Forelimb muscle (tissue), 1 donor: ENCODE measurements at regions not wholly inside any gene's neighbourhood (a gene's known extent, or its start where the extent isn't known, plus 50 kb on each side); places are given as distances from the start of the nearest gene placed in this dataset.

ENCODE experiments used
- DNase-seq: peaks from one replicate; pipeline ENCODE4 v3.0.0-alpha.2; 2013; ENCODE audit warnings: low read depth

- no peak for DNase-seq
Measured at GRCh38 chr1:115204513-115204912, 115.2 kb upstream of the TSPAN2 start.

- DNase-seq: no peak
Measured at GRCh38 chr1:115203287-115203686, 114.0 kb upstream of the TSPAN2 start.

- DNase-seq: no peak
Measured at GRCh38 chr1:115201598-115201997, 112.3 kb upstream of the TSPAN2 start.

GRCh38 chr1:115199416-115200132 lies 110.3 kb upstream of the TSPAN2 start:
- no peak for DNase-seq

- peak; percentile 38 for DNase-seq
Measured at GRCh38 chr1:115198938-115199337, 109.6 kb upstream of the TSPAN2 start.

GRCh38 chr1:115196296-115196695 lies 107.0 kb upstream of the TSPAN2 start:
- DNase-seq: no peak

GRCh38 chr1:115194506-115194905 lies 105.2 kb upstream of the TSPAN2 start:
- no peak for DNase-seq

- no peak for DNase-seq
Measured at GRCh38 chr1:115193046-115193828, 103.9 kb upstream of the TSPAN2 start.

- DNase-seq: no peak
Measured at GRCh38 chr1:115192200-115192767, 103.0 kb upstream of the TSPAN2 start.

- no peak for DNase-seq
Measured at GRCh38 chr1:115191691-115192090, 102.4 kb upstream of the TSPAN2 start.

- DNase-seq: no peak
Measured at GRCh38 chr1:115190540-115191170, 101.4 kb upstream of the TSPAN2 start.

- peak; percentile 35 for DNase-seq
Measured at GRCh38 chr1:115189814-115190539, 100.7 kb upstream of the TSPAN2 start.

GRCh38 chr1:115188680-115189395 lies 99.5 kb upstream of the TSPAN2 start:
- DNase-seq: no peak

- no peak for DNase-seq
Measured at GRCh38 chr1:115186711-115187265, 97.5 kb upstream of the TSPAN2 start.

- DNase-seq: no peak
Measured at GRCh38 chr1:115185336-115185735, 96.0 kb upstream of the TSPAN2 start.

GRCh38 chr1:115184951-115185331 lies 95.6 kb upstream of the TSPAN2 start:
- no peak for DNase-seq

- no peak for DNase-seq
Measured at GRCh38 chr1:115184260-115184950, 95.1 kb upstream of the TSPAN2 start.

GRCh38 chr1:115183721-115184259 lies 94.5 kb upstream of the TSPAN2 start:
- peak; percentile 39 for DNase-seq

- no peak for DNase-seq
Measured at GRCh38 chr1:115183158-115183557, 93.9 kb upstream of the TSPAN2 start.
